Kidney (tissue), 13 donors: ENCODE measurements at regions not wholly inside any gene's neighbourhood (a gene's known extent, or its start where the extent isn't known, plus 50 kb on each side); places are given as distances from the start of the nearest gene placed in this dataset.
A peak's percentile ranks its signal among the peaks of the same experiment; 100 is the strongest.

ENCODE experiments used
- DNase-seq, 5 donors: peaks; one replicate each; pipeline ENCODE4 v3.0.0-alpha.2; 2013 to 2020
- FAIRE-seq: peaks from 2 replicates; lab custom pipeline; 2012; peaks lifted over from hg19 to GRCh38; lab: Jason Lieb, UNC
- H3K27ac ChIP-seq, 2 donors: one replicate each; pipeline ENCODE4 v1.7.0; 2013; ENCODE audit warnings: low read depth in 2 of 2, low read length in 2 of 2, inconsistent platforms in 1 of 2
- H3K27me3 ChIP-seq: one replicate; pipeline ENCODE4 v1.7.1; 2013; ENCODE audit warnings: low read length, inconsistent platforms; ENCODE audit not compliant: control insufficient read depth, insufficient read depth
- H3K36me3 ChIP-seq, 3 donors: one replicate each; pipeline versions ENCODE4 v1.7.0 to v1.7.1; 2013; ENCODE audit warnings: low read length in 3 of 3, control low read depth in 1 of 3, inconsistent platforms in 1 of 3; ENCODE audit not compliant: insufficient read depth in 3 of 3, control insufficient read depth in 2 of 3
- H3K4me1 ChIP-seq, 3 donors: one replicate each; pipeline versions ENCODE4 v1.7.0 to v1.7.1; 2013; ENCODE audit warnings: low read length in 3 of 3, inconsistent platforms in 1 of 3, low read depth in 1 of 3; ENCODE audit not compliant: control insufficient read depth in 2 of 3, insufficient read depth in 2 of 3
- H3K4me3 ChIP-seq, 3 donors: one replicate each; pipeline versions ENCODE4 v1.7.0 to v1.8.1; 2013; ENCODE audit warnings: low read length in 3 of 3, control low read depth in 1 of 3, inconsistent platforms in 1 of 3
- H3K9ac ChIP-seq, 3 donors: one replicate each; pipeline versions ENCODE4 v1.7.0 to v1.7.1; 2013; ENCODE audit warnings: low read length in 3 of 3, control low read depth in 1 of 3, inconsistent platforms in 1 of 3
- H3K9me3 ChIP-seq, 3 donors: one replicate each; pipeline versions ENCODE4 v1.7.0 to v1.7.1; 2013; ENCODE audit warnings: low read length in 3 of 3, control low read depth in 1 of 3, inconsistent platforms in 1 of 3; ENCODE audit not compliant: control insufficient read depth in 2 of 3, insufficient read depth in 1 of 3
- CTCF ChIP-seq: IDR thresholded peaks from 3 replicates; pipeline ENCODE4 v1.5.1; 2012; ENCODE audit warnings: mild to moderate bottlenecking, moderate library complexity, borderline replicate concordance; ENCODE audit not compliant: insufficient read depth; ENCODE audit errors: extremely low read depth
- intact Hi-C: fragments of 100-400 bp; cut with DNase I; formaldehyde crosslinking; loops from one replicate; pipeline ENCODE4 v1.11.1; 2022
- donor health status: control.
- donor health status: control.
- donor health status: control.
- donor health status: control.
- donor health status: control.
- donor health status: DM: yes; HTN: yes; CAD: no.
- donor health status: Normal renal cell carcinoma (clear cell type).

- H3K4me3 ChIP-seq, result no peak overlapping the region
- no peak for DNase-seq
- no peaks in the 10 kb centered on the region for H3K36me3 ChIP-seq
- H3K9me3 ChIP-seq, result no peaks in the 10 kb centered on the region
- H3K27ac ChIP-seq, result no peak overlapping the region
- H3K9ac ChIP-seq, result no peak overlapping the region
- H3K27me3 ChIP-seq, result no peaks in the 10 kb centered on the region
- intact Hi-C loops, result no loop called here
- no peaks in the 10 kb centered on the region for H3K4me1 ChIP-seq
- peak; percentile 15 for FAIRE-seq
- TF ChIP-seq CTCF, result no peak
Measured at GRCh38 chr7:86592185-86592584, 51.5 kb upstream of the GRM3 start.

GRCh38 chr7:86574006-86574405, 69.7 kb upstream of the GRM3 start:
- Histone ChIP-seq H3K9me3 (no peaks in the 10 kb centered on the region), H3K9ac (no peak overlapping the region), H3K36me3 (no peaks in the 10 kb centered on the region), H3K27me3 (no peaks in the 10 kb centered on the region), H3K27ac (no peak overlapping the region), H3K4me1 (no peaks in the 10 kb centered on the region), H3K4me3 (no peak overlapping the region)
- intact Hi-C loops, result no loop called here
- FAIRE-seq (no peak), DNase-seq (peak in 1 of 5 donors; percentile 44)
- TF ChIP-seq CTCF, result no peak

- DNase-seq (peak in 2 of 5 donors; percentile 3 to 10), FAIRE-seq (no peak)
- intact Hi-C loops, result no loop called here
- Histone ChIP-seq H3K9ac (no peak overlapping the region), H3K9me3 (no peaks in the 10 kb centered on the region), H3K27ac (no peak overlapping the region), H3K36me3 (no peaks in the 10 kb centered on the region), H3K4me3 (no peak overlapping the region), H3K27me3 (no peaks in the 10 kb centered on the region), H3K4me1 (no peaks in the 10 kb centered on the region)
- TF ChIP-seq CTCF, result no peak
Measured at GRCh38 chr7:86558680-86559501, 84.8 kb upstream of the GRM3 start.
